ENCODE measurements at regions not wholly inside any gene's neighbourhood (a gene's known extent, or its start where the extent isn't known, plus 50 kb on each side); places are given as distances from the start of the nearest gene placed in this dataset.

- TF ChIP-seq EZH2 (IDR thresholded peaks at IDR 0.05; ENCODE audit: insufficient read depth, low read length) (no peak), CTCF (IDR thresholded peaks at IDR 0.05; ENCODE audit: insufficient read depth, low read depth, low read length) (no peak)
- Mint-ChIP-seq H3K36me3 (ENCODE audit: low read depth, unreplicated experiment) (peaks cover 4% of the 10 kb centered on the region), H3K27ac (ENCODE audit: unreplicated experiment) (no peak overlapping the region), H3K4me3 (ENCODE audit: unreplicated experiment) (no peak overlapping the region), H3K4me1 (ENCODE audit: low read depth, unreplicated experiment) (peaks cover 3% of the 10 kb centered on the region), H3K9me3 (ENCODE audit: unreplicated experiment) (peaks cover 20% of the 10 kb centered on the region), H3K27me3 (ENCODE audit: low read depth, unreplicated experiment) (peaks cover 2% of the 10 kb centered on the region)
- DNase-seq (ENCODE audit: low read depth), result no peak
- no peaks in the 10 kb centered on the region for H4K20me1 ChIP-seq (ENCODE audit: insufficient read depth, low read length)
- no peaks in the 10 kb centered on the region for H3K4me1 ChIP-seq (ENCODE audit: insufficient read depth, low read length)
- no peaks in the 10 kb centered on the region for H3K36me3 ChIP-seq (ENCODE audit: insufficient read depth, low read length)
- no peak overlapping the region for H3K4me2 ChIP-seq (ENCODE audit: low read length)
- H3K9me3 ChIP-seq (ENCODE audit: insufficient read depth, low read depth, low read length), result peaks cover 3% of the 10 kb centered on the region
- no peaks in the 10 kb centered on the region for H3K79me2 ChIP-seq (ENCODE audit: insufficient read depth, low read length)
- H2AFZ ChIP-seq (ENCODE audit: low read depth, low read length), result no peak overlapping the region
- H3K27me3 ChIP-seq (ENCODE audit: insufficient read depth, low read length), result no peaks in the 10 kb centered on the region
- no peak overlapping the region for H3K27ac ChIP-seq (ENCODE audit: low read depth, low read length)
- no peak overlapping the region for H3K4me3 ChIP-seq (ENCODE audit: insufficient read depth, low read depth, low read length)
- FAIRE-seq, result no peak
- no peak overlapping the region for H3K9ac ChIP-seq (ENCODE audit: low read length)
Observed at GRCh38 chr2:65494078-65494477, 61.7 kb upstream of the SPRED2 start.

- H3K9me3 Mint-ChIP-seq (ENCODE audit: unreplicated experiment), result peaks cover 40% of the 10 kb centered on the region
- no peak overlapping the region for H3K9ac ChIP-seq (ENCODE audit: low read length)
- no peak overlapping the region for H3K27ac ChIP-seq (ENCODE audit: low read depth, low read length)
- DNase-seq (ENCODE audit: low read depth) (peak; percentile 30), FAIRE-seq (no peak)
- H3K4me1 ChIP-seq (ENCODE audit: insufficient read depth, low read length), result no peaks in the 10 kb centered on the region
- H3K27ac Mint-ChIP-seq (ENCODE audit: unreplicated experiment), result no peak overlapping the region
- no peak for TF ChIP-seq CTCF (IDR thresholded peaks at IDR 0.05; ENCODE audit: insufficient read depth, low read depth, low read length)
- TF ChIP-seq EZH2 (IDR thresholded peaks at IDR 0.05; ENCODE audit: insufficient read depth, low read length), result no peak
- H4K20me1 ChIP-seq (ENCODE audit: insufficient read depth, low read length), result no peaks in the 10 kb centered on the region
- peaks cover 3% of the 10 kb centered on the region for H3K4me1 Mint-ChIP-seq (ENCODE audit: low read depth, unreplicated experiment)
- no peak overlapping the region for H3K4me2 ChIP-seq (ENCODE audit: low read length)
- H2AFZ ChIP-seq (ENCODE audit: low read depth, low read length), result no peak overlapping the region
- H3K4me3 Mint-ChIP-seq (ENCODE audit: unreplicated experiment), result no peak overlapping the region
- H3K36me3 ChIP-seq (ENCODE audit: insufficient read depth, low read length), result no peaks in the 10 kb centered on the region
- peaks cover 19% of the 10 kb centered on the region for H3K36me3 Mint-ChIP-seq (ENCODE audit: low read depth, unreplicated experiment)
- peaks cover 2% of the 10 kb centered on the region for H3K27me3 Mint-ChIP-seq (ENCODE audit: low read depth, unreplicated experiment)
- no peak overlapping the region for H3K4me3 ChIP-seq (ENCODE audit: insufficient read depth, low read depth, low read length)
- H3K27me3 ChIP-seq (ENCODE audit: insufficient read depth, low read length), result no peaks in the 10 kb centered on the region
- no peaks in the 10 kb centered on the region for H3K79me2 ChIP-seq (ENCODE audit: insufficient read depth, low read length)
- peaks cover 9% of the 10 kb centered on the region for H3K9me3 ChIP-seq (ENCODE audit: insufficient read depth, low read depth, low read length)
Observed at GRCh38 chr2:65491381-65491905, 59.0 kb upstream of the SPRED2 start.

- H2AFZ ChIP-seq (ENCODE audit: low read depth, low read length), result no peak overlapping the region
- Mint-ChIP-seq H3K36me3 (ENCODE audit: low read depth, unreplicated experiment) (peaks cover 24% of the 10 kb centered on the region), H3K9me3 (ENCODE audit: unreplicated experiment) (peaks cover 45% of the 10 kb centered on the region), H3K4me1 (ENCODE audit: low read depth, unreplicated experiment) (peaks cover 3% of the 10 kb centered on the region), H3K27ac (ENCODE audit: unreplicated experiment) (no peak overlapping the region), H3K4me3 (ENCODE audit: unreplicated experiment) (no peak overlapping the region), H3K27me3 (ENCODE audit: low read depth, unreplicated experiment) (peaks cover 2% of the 10 kb centered on the region)
- DNase-seq (ENCODE audit: low read depth) (no peak), FAIRE-seq (no peak)
- no peaks in the 10 kb centered on the region for H3K36me3 ChIP-seq (ENCODE audit: insufficient read depth, low read length)
- no peak overlapping the region for H3K27ac ChIP-seq (ENCODE audit: low read depth, low read length)
- H4K20me1 ChIP-seq (ENCODE audit: insufficient read depth, low read length), result no peaks in the 10 kb centered on the region
- H3K4me3 ChIP-seq (ENCODE audit: insufficient read depth, low read depth, low read length), result no peak overlapping the region
- H3K79me2 ChIP-seq (ENCODE audit: insufficient read depth, low read length), result no peaks in the 10 kb centered on the region
- no peak for TF ChIP-seq EZH2 (IDR thresholded peaks at IDR 0.05; ENCODE audit: insufficient read depth, low read length)
- no peak for TF ChIP-seq CTCF (IDR thresholded peaks at IDR 0.05; ENCODE audit: insufficient read depth, low read depth, low read length)
- H3K9me3 ChIP-seq (ENCODE audit: insufficient read depth, low read depth, low read length), result peaks cover 9% of the 10 kb centered on the region
- H3K9ac ChIP-seq (ENCODE audit: low read length), result no peak overlapping the region
- no peak overlapping the region for H3K4me2 ChIP-seq (ENCODE audit: low read length)
- H3K4me1 ChIP-seq (ENCODE audit: insufficient read depth, low read length), result no peaks in the 10 kb centered on the region
- no peaks in the 10 kb centered on the region for H3K27me3 ChIP-seq (ENCODE audit: insufficient read depth, low read length)
Observed at GRCh38 chr2:65490222-65490621, 57.8 kb upstream of the SPRED2 start.
